HG02763 (cell line): ENCODE measurements at regions not wholly inside any gene's neighbourhood (a gene's known extent, or its start where the extent isn't known, plus 50 kb on each side); places are given as distances from the start of the nearest gene placed in this dataset.
"Not testable (repeated sequence)": the region's sequence is repeated elsewhere in the genome, so short reads cannot be mapped to it uniquely, and the experiment has no call there.

ENCODE experiments used
- ATAC-seq: cut with Tn5 transposase; IDR thresholded peaks from one replicate; pipeline ENCODE4 v1.9.1; 2021; ENCODE audit warnings: mild to moderate bottlenecking, moderate library complexity; ENCODE audit not compliant: unreplicated experiment

DNA sequence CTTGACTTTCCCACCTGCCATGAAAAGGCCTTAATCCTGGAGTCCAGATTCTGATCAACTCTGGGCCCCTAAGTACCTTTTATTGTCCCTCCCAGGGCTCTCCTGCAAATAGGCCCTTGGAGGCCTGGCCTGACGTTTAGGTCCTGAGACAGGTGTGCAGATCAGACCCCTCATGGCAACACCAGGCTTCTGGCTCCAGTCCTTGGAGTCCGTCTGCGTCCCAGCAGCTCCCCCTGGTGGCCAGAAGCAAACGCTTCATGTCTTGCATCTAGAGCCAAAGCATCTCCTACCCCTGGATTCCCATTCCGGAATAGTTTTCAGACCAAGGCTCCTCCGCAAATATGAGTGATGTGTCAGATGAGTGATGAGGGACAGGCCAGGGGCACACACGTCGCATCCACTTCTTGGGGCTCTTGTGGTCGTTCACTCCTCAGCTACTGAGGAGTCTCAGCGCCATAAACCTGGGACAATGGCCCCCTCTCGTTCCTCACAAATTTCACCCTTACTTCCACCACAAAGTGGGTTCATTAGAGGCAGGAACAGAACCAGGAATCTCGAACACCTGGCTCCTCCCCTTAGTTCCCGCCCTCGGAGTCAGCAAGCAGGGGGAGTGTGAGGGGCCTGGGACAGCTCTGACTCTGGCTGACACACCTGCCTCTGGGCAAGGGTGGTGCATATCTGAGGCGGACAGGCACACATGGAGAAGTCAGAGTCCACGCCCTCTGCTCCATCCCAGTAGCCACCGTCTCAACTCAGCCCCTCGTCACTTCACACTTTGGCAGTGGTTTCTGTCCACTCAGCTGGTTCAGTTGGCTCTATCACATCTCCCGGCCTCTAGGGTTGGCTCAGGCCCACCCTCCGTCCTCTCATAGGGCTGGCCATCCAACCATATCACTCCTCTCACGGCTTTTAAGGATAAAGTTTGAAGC is 77.9 kb upstream of the PWP1 start:
- ATAC-seq = no peak

DNA sequence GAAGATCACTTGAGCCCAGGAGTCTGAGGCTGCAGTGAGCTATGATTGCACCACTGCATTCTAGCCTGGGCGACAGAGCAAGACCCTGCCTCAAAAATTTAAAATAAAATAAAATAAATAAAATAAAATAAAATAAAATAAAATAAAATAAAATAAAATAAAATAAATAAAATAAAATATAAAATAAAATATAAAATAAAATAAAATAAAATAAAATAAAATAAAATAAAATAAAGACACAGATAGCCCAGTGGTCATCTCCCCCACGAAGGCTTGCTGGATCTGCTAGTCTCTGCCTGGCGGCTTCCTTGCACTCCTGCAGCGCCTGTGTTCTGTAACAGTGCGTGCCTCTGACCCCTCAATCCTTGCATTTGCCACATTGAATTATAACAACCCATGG is 76.8 kb upstream of the PWP1 start:
- not testable (repeated sequence) for ATAC-seq

DNA sequence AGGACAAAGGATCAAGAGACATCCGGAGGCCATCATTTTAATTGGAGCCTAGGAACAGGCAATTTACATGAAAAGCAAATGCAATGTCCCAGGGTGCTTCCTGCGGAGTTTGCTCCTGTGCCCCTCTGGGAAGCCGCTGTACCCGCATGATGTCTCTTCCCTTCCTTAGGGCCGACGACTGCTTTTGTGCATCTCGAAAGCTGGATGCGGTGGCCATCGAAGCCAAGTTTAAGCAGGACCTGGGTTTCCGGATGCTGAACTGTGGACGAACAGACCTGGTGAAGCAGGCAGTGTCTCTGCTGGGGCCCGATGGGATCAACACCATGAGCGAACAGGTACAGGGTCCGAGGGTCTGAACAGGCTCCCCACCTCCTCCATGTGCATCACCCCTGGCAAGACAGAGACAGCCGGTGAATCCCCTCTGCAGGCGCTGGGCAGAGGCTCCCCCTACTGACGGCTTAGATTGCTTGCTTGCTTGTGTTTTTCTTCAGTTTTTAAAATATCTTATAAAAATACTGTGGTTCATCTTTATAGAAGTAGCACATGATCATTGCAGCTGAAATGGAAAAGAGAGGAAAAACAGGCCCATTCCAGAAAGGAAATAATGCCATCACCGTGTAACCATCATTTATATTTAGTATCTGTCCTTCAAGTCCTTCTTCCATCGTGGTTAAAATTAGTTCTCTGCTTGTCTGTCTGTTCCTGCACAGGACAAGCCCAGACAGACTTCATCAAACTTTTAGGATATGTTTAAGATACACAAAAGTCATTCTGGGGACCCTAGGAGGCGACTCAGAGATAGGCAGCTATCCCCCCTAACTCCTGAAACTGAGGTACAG is 75.4 kb upstream of the PWP1 start:
- ATAC-seq = no peak

DNA sequence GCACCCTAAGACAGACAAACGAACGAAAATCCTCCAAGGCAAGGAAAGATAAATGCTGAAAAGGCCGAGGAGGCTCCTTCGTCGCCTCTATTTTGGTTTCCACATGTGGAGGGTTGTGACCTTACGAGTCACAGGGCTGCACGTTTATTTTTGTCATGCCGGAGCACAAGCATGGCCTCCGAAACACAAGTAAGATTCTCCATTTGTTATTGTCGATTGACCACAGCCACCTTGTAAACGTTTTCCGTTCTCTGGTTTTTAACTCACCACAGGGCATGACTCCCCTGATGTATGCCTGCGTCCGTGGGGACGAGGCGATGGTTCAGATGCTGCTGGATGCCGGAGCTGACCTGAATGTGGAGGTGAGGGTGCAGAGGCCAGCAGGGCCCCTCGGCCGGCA is 73.1 kb upstream of the PWP1 start:
- ATAC-seq = no peak

DNA sequence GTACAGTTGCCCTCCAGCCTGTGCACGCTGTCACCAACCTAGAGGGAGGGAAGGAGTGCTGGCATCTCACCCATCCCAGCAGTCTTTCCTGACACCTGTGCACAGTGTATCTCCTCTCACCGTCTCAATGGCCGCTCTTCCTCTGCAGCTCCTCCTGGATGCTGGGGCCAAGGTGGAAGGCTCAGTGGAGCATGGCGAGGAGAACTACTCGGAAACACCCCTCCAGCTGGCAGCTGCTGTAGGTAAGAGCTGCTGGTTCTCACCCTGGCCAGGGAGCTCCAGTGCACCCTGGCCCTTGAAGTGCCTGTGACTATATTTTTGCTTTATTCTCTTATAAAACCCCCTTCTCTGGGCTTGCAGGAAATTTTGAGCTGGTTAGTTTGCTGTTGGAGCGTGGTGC is 68.7 kb upstream of the PWP1 start:
- ATAC-seq = no peak

DNA sequence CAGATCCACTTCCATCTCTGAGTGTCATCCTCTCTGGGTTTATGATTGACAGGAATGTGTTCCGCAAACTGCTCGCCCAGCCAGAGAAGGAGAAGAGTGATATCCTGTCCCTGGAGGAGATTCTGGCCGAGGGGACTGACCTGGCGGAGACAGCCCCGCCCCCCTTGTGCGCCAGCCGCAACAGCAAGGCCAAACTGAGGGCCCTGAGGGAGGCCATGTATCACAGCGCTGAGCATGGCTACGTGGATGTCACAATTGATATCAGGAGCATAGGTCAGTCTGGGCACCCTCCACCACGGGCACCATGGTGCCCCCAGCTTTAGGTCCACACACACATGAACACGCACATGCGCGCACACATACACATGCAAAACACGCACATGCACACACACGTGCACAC is 67.5 kb upstream of the PWP1 start:
- ATAC-seq = no peak

DNA sequence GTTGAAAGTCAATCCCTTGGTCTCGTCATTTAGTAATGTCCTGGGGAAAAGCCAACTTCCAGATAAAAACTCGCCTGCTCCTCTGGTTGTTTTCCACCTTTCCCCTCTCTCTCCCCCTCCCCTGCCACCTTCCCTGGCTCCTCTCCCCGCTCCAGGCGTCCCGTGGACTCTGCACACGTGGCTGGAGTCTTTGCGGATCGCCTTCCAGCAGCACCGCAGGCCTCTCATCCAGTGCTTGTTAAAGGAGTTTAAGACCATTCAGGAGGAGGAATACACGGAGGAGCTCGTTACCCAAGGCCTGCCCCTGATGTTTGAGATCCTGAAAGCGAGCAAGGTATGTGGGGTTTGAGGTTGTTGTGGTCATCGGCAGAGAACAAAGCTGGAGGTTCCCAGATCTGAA is 65.8 kb upstream of the PWP1 start:
- no peak for ATAC-seq

DNA sequence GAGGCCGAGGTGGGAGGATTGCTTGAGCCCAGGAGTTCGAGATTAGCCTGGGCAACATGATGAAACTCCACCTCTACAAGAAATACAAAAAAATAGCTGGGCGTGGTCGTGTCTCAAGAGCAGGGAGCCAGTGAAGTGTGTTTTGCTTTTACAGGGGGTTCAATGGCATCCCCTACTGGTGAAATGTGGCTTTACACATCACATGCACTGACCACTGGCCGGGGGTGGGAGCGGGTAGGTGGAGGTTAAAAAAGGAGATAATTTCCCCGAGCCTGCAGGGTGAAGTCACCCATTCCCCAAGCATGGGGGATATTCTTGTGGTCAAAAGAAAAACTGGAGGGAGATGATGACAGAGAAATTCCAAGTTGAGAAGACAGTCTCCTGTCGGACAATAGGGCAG is 63.6 kb upstream of the PWP1 start:
- ATAC-seq = no peak

DNA sequence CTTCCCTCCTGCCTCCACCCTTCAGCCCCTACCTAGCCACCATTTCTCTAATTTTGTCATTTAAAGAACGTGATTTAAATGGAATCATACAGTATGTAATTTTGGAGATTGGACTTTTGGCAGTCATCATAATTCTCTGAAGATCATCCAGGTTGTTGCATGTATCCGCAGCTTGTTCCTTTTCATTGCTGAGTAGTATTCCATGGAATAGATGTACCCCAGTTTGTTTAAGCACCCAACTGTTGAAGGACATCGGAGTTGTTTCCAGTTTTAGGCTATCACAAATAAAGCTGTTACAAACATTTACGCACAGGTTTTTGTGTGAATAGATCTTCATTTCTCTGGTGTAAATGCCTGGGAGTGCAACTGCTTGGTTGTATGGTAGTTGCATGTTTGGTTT is 61.1 kb upstream of the PWP1 start:
- ATAC-seq = no peak

DNA sequence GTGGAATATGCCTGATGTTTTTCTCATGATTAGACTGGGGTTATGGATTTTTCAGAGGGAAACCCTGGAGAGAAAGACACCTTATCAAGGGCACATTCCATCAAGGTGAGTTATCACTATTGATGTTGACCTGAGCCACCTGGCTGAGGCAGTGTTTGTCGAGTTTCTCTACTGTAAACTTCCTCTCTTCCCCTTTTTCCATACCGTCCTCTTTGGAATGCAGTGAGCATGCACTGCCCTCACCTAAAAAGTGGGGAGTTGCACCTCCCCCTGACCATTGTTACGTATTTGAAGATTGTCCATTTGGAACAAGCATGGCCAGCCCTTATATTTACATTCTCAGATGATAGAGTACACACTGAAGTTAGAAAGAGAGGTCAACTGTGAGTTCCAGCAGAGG is 53.9 kb upstream of the PWP1 start:
- no peak for ATAC-seq

DNA sequence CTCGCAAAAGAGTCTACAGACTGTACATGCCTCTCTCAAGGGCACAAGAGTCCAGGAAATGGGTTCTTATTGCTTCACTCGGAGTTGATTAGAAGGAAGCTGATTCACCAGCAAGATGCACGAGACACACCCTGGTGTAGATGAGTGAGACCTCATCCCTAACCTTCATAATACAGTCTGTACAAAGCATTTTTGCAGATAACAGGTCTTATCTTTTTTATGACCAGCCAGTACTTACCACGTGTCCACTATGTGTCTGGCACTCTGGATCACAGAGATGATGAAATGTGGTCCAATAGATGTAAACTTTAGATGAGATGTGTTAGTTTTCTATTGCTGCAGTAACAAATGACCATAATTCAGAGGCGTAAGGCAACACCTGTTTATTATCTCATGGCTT is 53.4 kb upstream of the PWP1 start:
- ATAC-seq = no peak

DNA sequence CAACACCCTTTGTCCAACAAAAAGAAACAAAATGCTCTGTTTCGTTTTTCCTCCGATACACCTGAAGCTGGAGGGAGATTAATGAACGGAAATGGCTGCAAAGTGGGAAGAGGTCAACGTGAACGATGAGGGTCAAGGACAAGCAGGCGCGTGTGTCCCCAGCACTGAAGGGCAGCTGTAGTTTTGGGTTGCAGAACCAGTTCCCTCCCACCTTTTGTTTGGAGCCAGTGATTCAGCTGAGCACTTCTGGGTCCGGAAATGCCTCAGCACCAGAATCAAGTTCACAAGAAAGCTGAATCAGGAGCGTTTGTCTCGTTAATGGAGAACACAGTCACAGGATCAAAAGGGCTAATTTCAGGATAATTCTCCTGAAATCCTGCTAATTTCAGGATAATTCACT is 51.1 kb upstream of the PWP1 start:
- ATAC-seq = no peak

DNA sequence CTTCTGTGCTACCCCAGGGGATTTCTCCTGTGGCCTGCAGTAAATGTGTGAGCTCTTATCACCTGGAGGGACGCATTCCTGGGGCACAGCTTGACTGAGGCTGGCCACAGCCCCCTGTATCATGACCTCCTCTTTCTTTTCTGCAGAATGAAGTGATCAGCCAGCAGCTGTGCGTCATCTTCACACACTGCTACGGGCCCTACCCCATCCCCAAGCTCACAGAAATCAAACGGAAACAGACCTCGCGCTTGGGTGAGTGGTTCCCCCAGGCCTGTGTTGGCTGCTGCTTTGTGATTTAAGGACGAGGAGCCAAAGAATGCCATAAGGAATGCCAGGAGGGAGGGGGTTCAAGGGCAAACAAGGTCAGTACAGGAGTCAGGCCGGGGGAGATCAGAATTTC is 50.5 kb upstream of the PWP1 start:
- no peak for ATAC-seq
